ENCODE measurements at regions not wholly inside any gene's neighbourhood (a gene's known extent, or its start where the extent isn't known, plus 50 kb on each side); places are given as distances from the start of the nearest gene placed in this dataset.

DNA sequence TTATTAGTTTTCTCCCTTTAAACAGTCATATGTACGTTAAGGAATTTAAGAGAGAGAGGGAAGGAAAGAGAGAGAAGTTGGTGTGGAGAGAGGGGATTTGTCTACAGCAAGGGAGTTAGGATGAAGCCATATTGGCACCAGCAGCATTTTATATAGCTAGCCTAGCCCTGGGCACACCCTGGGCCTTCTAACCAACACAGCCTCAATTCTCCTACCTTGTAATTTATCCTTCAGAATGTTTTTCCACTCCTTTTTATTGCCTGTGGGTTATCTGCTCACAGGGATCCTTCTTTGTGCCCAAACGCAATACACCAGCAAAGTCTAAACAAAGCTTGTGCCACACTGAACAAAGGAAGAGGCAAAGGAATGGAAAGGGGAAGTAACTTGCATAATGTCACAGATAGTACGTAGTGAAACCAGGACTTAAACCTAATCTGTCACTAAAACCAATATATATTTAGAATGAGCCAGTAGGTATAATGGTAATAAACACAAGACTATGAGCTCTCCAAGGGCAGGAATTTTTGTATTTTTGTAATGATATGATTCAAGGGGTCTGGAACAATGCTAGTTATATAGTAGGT, 613.8 kb upstream of the TENM4 start:
- Histone ChIP-seq H3K9me3 (ENCODE audit: control insufficient read depth, insufficient read depth, low read length) (no peaks in the 10 kb centered on the region), H3F3A (ENCODE audit: control insufficient read depth, insufficient read depth) (no peaks in the 10 kb centered on the region), H3K4me1 (ENCODE audit: control insufficient read depth, low read length) (no peaks in the 10 kb centered on the region), H3K27me3 (ENCODE audit: control insufficient read depth, low read length) (no peaks in the 10 kb centered on the region), H3K79me2 (ENCODE audit: control insufficient read depth, low read length) (no peaks in the 10 kb centered on the region), H3K36me3 (ENCODE audit: control insufficient read depth, low read length) (no peaks in the 10 kb centered on the region), H3K4me2 (ENCODE audit: low read length) (no peak overlapping the region), H3K27ac (ENCODE audit: low read depth, low read length) (no peak overlapping the region), H3K9me2 (replicated peaks; ENCODE audit: control insufficient read depth, low read length) (no peaks in the 10 kb centered on the region), H3K4me3 (ENCODE audit: low read length) (no peak overlapping the region), H4K20me1 (ENCODE audit: control insufficient read depth, insufficient read depth, low read depth, low read length) (no peaks in the 10 kb centered on the region)
- TF ChIP-seq, protein P1, sequence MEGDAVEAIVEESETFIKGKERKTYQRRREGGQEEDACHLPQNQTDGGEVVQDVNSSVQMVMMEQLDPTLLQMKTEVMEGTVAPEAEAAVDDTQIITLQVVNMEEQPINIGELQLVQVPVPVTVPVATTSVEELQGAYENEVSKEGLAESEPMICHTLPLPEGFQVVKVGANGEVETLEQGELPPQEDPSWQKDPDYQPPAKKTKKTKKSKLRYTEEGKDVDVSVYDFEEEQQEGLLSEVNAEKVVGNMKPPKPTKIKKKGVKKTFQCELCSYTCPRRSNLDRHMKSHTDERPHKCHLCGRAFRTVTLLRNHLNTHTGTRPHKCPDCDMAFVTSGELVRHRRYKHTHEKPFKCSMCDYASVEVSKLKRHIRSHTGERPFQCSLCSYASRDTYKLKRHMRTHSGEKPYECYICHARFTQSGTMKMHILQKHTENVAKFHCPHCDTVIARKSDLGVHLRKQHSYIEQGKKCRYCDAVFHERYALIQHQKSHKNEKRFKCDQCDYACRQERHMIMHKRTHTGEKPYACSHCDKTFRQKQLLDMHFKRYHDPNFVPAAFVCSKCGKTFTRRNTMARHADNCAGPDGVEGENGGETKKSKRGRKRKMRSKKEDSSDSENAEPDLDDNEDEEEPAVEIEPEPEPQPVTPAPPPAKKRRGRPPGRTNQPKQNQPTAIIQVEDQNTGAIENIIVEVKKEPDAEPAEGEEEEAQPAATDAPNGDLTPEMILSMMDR (IDR thresholded peaks at IDR 0.05; ENCODE audit: low read depth, low read length, poor library complexity, severe bottlenecking), result no peak
- no peak for TF ChIP-seq EZH2phosphoT487 (IDR thresholded peaks at IDR 0.05; ENCODE audit: borderline replicate concordance, low read length)

DNA sequence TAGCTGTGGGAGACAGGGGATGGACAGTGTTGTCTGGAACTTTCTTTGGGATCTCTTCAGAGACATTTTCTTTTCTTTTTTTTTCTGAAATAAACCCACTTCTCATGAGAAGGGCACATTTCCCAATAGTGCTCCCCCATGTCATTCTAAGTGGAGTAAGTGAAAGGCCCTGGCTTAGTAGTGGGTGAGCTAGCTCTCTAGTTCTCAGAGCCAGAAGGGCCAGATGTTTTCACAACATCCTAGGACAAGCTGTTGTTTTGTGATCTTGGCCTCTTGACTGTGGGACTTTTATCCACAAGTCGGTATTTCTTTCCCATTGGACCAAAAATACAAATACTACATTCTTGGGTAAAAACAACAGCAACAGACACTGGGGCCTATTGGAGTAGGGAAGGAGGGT, 607.7 kb upstream of the TENM4 start:
- no peak overlapping the region for H3K27ac ChIP-seq (ENCODE audit: low read depth, low read length)
- no peaks in the 10 kb centered on the region for H3K79me2 ChIP-seq (ENCODE audit: control insufficient read depth, low read length)
- TF ChIP-seq, protein P1 (IDR thresholded peaks at IDR 0.05; ENCODE audit: low read depth, low read length, poor library complexity, severe bottlenecking), result no peak
- no peak for TF ChIP-seq EZH2phosphoT487 (IDR thresholded peaks at IDR 0.05; ENCODE audit: borderline replicate concordance, low read length)
- H4K20me1 ChIP-seq (ENCODE audit: control insufficient read depth, insufficient read depth, low read depth, low read length), result no peaks in the 10 kb centered on the region
- H3K36me3 ChIP-seq (ENCODE audit: control insufficient read depth, low read length), result no peaks in the 10 kb centered on the region
- H3K4me3 ChIP-seq (ENCODE audit: low read length), result no peak overlapping the region
- no peaks in the 10 kb centered on the region for H3F3A ChIP-seq (ENCODE audit: control insufficient read depth, insufficient read depth)
- H3K27me3 ChIP-seq (ENCODE audit: control insufficient read depth, low read length), result no peaks in the 10 kb centered on the region
- no peaks in the 10 kb centered on the region for H3K4me1 ChIP-seq (ENCODE audit: control insufficient read depth, low read length)
- no peaks in the 10 kb centered on the region for H3K9me2 ChIP-seq (replicated peaks; ENCODE audit: control insufficient read depth, low read length)
- no peak overlapping the region for H3K4me2 ChIP-seq (ENCODE audit: low read length)
- H3K9me3 ChIP-seq (ENCODE audit: control insufficient read depth, insufficient read depth, low read length), result no peaks in the 10 kb centered on the region

DNA sequence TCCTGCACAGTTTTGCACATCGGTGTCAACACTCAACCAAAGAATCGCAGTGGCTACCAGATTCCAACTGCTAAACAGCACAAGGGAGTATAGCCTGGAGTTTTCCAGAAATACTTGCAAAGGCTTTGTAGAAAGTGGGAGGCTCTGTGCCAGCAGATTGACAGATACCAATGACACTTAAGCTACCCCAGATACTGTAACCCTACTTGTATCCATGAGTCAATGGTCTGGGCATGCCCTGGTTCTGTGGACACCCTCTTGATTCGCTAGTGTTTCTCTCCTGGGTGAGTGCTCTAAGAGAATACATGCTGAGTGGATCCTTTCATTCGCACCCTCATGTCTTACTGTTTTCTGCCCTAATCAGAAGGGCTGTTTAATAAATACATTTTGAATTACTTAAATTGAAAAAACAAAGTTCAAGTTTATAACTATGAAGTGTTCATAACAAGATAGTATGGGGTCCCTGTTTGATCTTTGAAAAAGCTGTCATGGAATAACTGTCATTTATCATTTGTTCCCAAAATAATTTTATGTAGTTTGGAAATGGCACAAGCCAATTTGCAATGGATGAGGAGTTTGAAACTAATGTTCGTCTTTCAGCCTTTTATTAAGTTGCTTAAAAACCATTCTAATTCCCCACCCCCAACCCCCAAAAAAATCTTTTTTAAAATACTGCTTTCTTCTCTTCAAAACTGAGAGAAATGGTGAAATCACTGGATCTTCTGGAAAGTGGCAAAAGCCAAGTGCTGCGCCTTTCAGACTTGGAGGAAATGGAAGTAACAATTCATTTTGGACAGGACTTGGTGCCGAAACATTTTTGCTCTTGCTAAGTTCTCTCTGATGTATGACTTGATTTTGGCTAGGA, 600.5 kb upstream of the TENM4 start:
- Histone ChIP-seq H3K4me1 (ENCODE audit: control insufficient read depth, low read length) (no peaks in the 10 kb centered on the region), H3K36me3 (ENCODE audit: control insufficient read depth, low read length) (no peaks in the 10 kb centered on the region), H3K4me2 (ENCODE audit: low read length) (no peak overlapping the region), H4K20me1 (ENCODE audit: control insufficient read depth, insufficient read depth, low read depth, low read length) (no peaks in the 10 kb centered on the region), H3K4me3 (ENCODE audit: low read length) (no peak overlapping the region), H3K9me3 (ENCODE audit: control insufficient read depth, insufficient read depth, low read length) (no peaks in the 10 kb centered on the region), H3K27me3 (ENCODE audit: control insufficient read depth, low read length) (no peaks in the 10 kb centered on the region), H3K79me2 (ENCODE audit: control insufficient read depth, low read length) (no peaks in the 10 kb centered on the region), H3K27ac (ENCODE audit: low read depth, low read length) (no peak overlapping the region), H3F3A (ENCODE audit: control insufficient read depth, insufficient read depth) (no peaks in the 10 kb centered on the region), H3K9me2 (replicated peaks; ENCODE audit: control insufficient read depth, low read length) (no peaks in the 10 kb centered on the region)
- TF ChIP-seq, protein P1 (IDR thresholded peaks at IDR 0.05; ENCODE audit: low read depth, low read length, poor library complexity, severe bottlenecking), result no peak
- no peak for TF ChIP-seq EZH2phosphoT487 (IDR thresholded peaks at IDR 0.05; ENCODE audit: borderline replicate concordance, low read length)
